ENCODE measurements at regions not wholly inside any gene's neighbourhood (a gene's known extent, or its start where the extent isn't known, plus 50 kb on each side); places are given as distances from the start of the nearest gene placed in this dataset.
"Not testable (repeated sequence)": the region's sequence is repeated elsewhere in the genome, so short reads cannot be mapped to it uniquely, and the experiment has no call there.

DNA sequence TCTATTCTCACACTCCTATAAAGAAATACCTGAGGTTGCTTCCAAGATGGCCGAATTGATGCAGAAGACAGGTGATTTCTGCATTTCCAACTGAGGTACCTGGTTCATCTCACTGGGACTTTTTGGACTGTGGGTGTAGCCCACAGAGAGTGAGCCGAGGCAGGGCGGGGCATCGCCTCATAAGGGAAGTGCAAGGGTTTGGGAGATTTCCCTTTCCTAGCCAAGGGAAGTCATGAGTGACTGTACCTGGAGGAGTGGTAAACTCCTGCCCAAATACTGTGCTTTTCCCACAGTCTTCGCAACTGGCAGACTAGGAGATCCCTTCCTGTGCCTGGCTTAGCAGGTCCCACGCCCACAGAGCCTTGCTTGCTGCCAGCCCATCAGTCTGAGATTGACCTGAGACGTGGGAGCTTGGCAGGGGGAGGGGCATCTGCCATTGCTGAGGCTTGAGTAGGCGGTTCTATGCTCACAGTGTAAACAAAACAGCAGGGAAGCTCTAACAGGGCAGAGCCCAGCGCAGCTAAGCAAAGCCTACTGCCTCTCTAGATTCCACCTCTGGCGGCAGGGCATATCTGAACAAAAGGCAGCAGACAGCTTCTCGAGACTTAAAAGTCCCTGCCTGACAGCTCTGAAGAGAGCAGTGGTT lies 152.2 kb downstream of the ARL4A start:
- H2AFZ ChIP-seq (ENCODE audit: low read length), result no peak overlapping the region
- no peak overlapping the region for H3K9ac ChIP-seq (ENCODE audit: low read length)
- no peaks in the 10 kb centered on the region for H3K9me3 ChIP-seq (ENCODE audit: low read length)
- H3K79me2 ChIP-seq (ENCODE audit: low read length), result no peaks in the 10 kb centered on the region
- H3K4me2 ChIP-seq (ENCODE audit: low read depth, low read length, poor library complexity, severe bottlenecking), result no peak overlapping the region
- no peaks in the 10 kb centered on the region for H3K27me3 ChIP-seq (ENCODE audit: low read length)
- no peaks in the 10 kb centered on the region for H4K20me1 ChIP-seq (ENCODE audit: insufficient read depth, low read depth, low read length)
- H3K27ac ChIP-seq (ENCODE audit: low read length), result no peak overlapping the region
- no peaks in the 10 kb centered on the region for H3K36me3 ChIP-seq (ENCODE audit: insufficient read depth, low read length)
- H3K4me1 ChIP-seq (ENCODE audit: low read length), result no peaks in the 10 kb centered on the region
- DNase-seq, result no peak
- H3K4me3 ChIP-seq (ENCODE audit: low read length), result no peak overlapping the region
- H3K9me2 ChIP-seq (replicated peaks; ENCODE audit: insufficient read depth, low read length), result no peaks in the 10 kb centered on the region

DNA sequence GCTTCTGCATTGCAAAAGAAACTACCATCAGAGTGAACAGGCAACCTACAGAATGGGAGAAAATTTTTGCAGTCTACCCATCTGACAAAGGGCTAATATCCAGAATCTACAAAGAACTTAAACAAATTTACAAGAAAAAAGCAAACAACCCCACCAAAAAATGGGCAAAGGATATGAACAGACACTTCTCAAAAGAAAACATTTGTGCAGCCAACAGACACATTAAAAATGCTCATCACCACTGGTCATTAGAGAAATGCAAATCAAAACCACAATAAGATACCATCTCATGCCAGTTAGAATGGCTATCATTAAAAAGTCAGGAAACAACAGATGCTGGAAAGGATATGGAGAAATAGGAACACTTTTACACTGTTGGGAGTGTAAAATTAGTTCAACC lies 157.3 kb downstream of the ARL4A start:
- not testable (repeated sequence) for H3K27ac ChIP-seq (ENCODE audit: low read length); H3K9ac ChIP-seq (ENCODE audit: low read length); H3K9me3 ChIP-seq (ENCODE audit: low read length); H3K27me3 ChIP-seq (ENCODE audit: low read length); H3K4me2 ChIP-seq (ENCODE audit: low read depth, low read length, poor library complexity, severe bottlenecking); H3K4me1 ChIP-seq (ENCODE audit: low read length); H2AFZ ChIP-seq (ENCODE audit: low read length); H3K36me3 ChIP-seq (ENCODE audit: insufficient read depth, low read length); H4K20me1 ChIP-seq (ENCODE audit: insufficient read depth, low read depth, low read length); H3K4me3 ChIP-seq (ENCODE audit: low read length); H3K9me2 ChIP-seq (replicated peaks; ENCODE audit: insufficient read depth, low read length); H3K79me2 ChIP-seq (ENCODE audit: low read length); DNase-seq

DNA sequence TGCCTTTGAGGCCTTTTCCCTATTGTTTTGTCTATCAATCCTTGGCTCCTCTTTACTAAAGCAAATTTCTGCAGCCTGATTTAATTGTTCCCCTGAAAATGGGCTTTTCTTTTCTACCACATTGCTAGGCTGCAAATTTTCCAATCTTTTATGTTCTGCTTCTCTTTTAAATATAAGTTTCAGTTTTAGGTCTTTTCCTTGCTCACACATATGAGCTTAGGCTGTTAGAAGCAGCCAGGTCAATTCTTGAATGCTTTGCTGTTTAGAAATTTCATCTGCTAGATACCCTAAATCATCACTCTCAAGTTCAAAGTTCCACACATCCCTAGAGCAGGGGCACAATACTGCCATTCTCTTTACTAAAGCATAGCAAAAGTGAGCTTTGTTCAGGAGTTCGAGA lies 159.6 kb downstream of the ARL4A start:
- DNase-seq, result no peak
- no peaks in the 10 kb centered on the region for H3K36me3 ChIP-seq (ENCODE audit: insufficient read depth, low read length)
- no peaks in the 10 kb centered on the region for H4K20me1 ChIP-seq (ENCODE audit: insufficient read depth, low read depth, low read length)
- no peak overlapping the region for H3K27ac ChIP-seq (ENCODE audit: low read length)
- no peaks in the 10 kb centered on the region for H3K9me2 ChIP-seq (replicated peaks; ENCODE audit: insufficient read depth, low read length)
- no peaks in the 10 kb centered on the region for H3K27me3 ChIP-seq (ENCODE audit: low read length)
- H3K9me3 ChIP-seq (ENCODE audit: low read length), result no peaks in the 10 kb centered on the region
- no peak overlapping the region for H3K4me3 ChIP-seq (ENCODE audit: low read length)
- H3K4me2 ChIP-seq (ENCODE audit: low read depth, low read length, poor library complexity, severe bottlenecking), result no peak overlapping the region
- H2AFZ ChIP-seq (ENCODE audit: low read length), result no peak overlapping the region
- H3K79me2 ChIP-seq (ENCODE audit: low read length), result no peaks in the 10 kb centered on the region
- no peaks in the 10 kb centered on the region for H3K4me1 ChIP-seq (ENCODE audit: low read length)
- H3K9ac ChIP-seq (ENCODE audit: low read length), result no peak overlapping the region

DNA sequence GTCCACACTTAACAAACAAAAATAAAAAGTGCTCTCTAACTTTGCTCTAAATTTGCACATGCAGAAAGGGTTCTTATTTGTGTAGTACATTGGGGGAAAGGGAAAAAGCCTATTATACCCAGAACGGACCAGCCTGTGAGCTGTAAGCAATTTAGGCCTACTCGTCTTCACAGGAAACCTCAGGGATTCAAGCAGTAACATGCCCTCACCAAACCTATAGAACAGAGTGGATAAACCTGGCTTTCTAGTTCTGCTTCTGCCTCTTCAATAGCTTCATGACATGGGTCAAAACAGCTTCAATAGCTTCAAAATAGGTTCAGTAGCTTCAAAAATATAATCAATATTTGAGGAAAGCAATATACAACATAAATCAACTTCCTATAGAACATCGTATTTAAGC lies 163.7 kb downstream of the ARL4A start:
- Histone ChIP-seq H3K27ac (ENCODE audit: low read length) (no peak overlapping the region), H3K9ac (ENCODE audit: low read length) (no peak overlapping the region), H3K79me2 (ENCODE audit: low read length) (no peaks in the 10 kb centered on the region), H3K27me3 (ENCODE audit: low read length) (no peaks in the 10 kb centered on the region), H3K4me1 (ENCODE audit: low read length) (no peaks in the 10 kb centered on the region), H4K20me1 (ENCODE audit: insufficient read depth, low read depth, low read length) (no peaks in the 10 kb centered on the region), H3K9me2 (replicated peaks; ENCODE audit: insufficient read depth, low read length) (no peaks in the 10 kb centered on the region), H3K4me2 (ENCODE audit: low read depth, low read length, poor library complexity, severe bottlenecking) (no peak overlapping the region), H3K9me3 (ENCODE audit: low read length) (no peaks in the 10 kb centered on the region), H2AFZ (ENCODE audit: low read length) (no peak overlapping the region), H3K4me3 (ENCODE audit: low read length) (no peak overlapping the region), H3K36me3 (ENCODE audit: insufficient read depth, low read length) (no peaks in the 10 kb centered on the region)
- no peak for DNase-seq

GRCh38 chr7:12851841-12852240 lies 164.4 kb downstream of the ARL4A start:
- Histone ChIP-seq H3K27me3 (ENCODE audit: low read length) (no peaks in the 10 kb centered on the region), H3K9me3 (ENCODE audit: low read length) (no peaks in the 10 kb centered on the region), H3K4me3 (ENCODE audit: low read length) (no peak overlapping the region), H3K9me2 (replicated peaks; ENCODE audit: insufficient read depth, low read length) (no peaks in the 10 kb centered on the region), H3K79me2 (ENCODE audit: low read length) (no peaks in the 10 kb centered on the region), H3K4me1 (ENCODE audit: low read length) (no peaks in the 10 kb centered on the region), H3K36me3 (ENCODE audit: insufficient read depth, low read length) (no peaks in the 10 kb centered on the region), H4K20me1 (ENCODE audit: insufficient read depth, low read depth, low read length) (no peaks in the 10 kb centered on the region), H3K27ac (ENCODE audit: low read length) (no peak overlapping the region), H2AFZ (ENCODE audit: low read length) (no peak overlapping the region), H3K4me2 (ENCODE audit: low read depth, low read length, poor library complexity, severe bottlenecking) (no peak overlapping the region), H3K9ac (ENCODE audit: low read length) (no peak overlapping the region)
- DNase-seq, result no peak

GRCh38 chr7:12855036-12855435 lies 167.6 kb downstream of the ARL4A start:
- Histone ChIP-seq H3K9me3 (ENCODE audit: low read length) (no peaks in the 10 kb centered on the region), H2AFZ (ENCODE audit: low read length) (no peak overlapping the region), H3K4me2 (ENCODE audit: low read depth, low read length, poor library complexity, severe bottlenecking) (no peak overlapping the region), H3K4me3 (ENCODE audit: low read length) (no peak overlapping the region), H3K4me1 (ENCODE audit: low read length) (no peaks in the 10 kb centered on the region), H3K9ac (ENCODE audit: low read length) (no peak overlapping the region), H3K36me3 (ENCODE audit: insufficient read depth, low read length) (no peaks in the 10 kb centered on the region), H3K79me2 (ENCODE audit: low read length) (no peaks in the 10 kb centered on the region), H3K9me2 (replicated peaks; ENCODE audit: insufficient read depth, low read length) (no peaks in the 10 kb centered on the region), H3K27me3 (ENCODE audit: low read length) (no peaks in the 10 kb centered on the region), H4K20me1 (ENCODE audit: insufficient read depth, low read depth, low read length) (no peaks in the 10 kb centered on the region), H3K27ac (ENCODE audit: low read length) (no peak overlapping the region)
- DNase-seq, result no peak

DNA sequence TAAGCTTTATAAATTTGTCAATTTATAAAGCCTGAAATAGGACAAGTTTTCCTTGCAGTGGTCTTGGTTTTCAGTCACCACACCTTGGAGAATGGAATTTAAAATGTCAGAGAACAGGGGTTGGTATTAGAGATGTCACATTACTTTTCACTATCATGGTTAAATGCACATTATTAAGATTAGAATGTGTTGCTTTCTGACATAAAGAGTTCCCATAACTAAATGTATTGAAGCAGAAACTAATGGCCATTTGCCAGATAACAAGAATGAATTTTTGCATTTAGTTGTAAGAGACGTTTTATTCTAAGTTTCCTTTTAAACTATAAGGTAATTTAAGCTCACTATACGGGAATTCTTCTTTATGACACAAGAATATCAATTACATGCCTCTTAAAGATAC lies 172.3 kb downstream of the ARL4A start:
- Histone ChIP-seq H3K4me3 (ENCODE audit: low read length) (no peak overlapping the region), H3K27ac (ENCODE audit: low read length) (no peak overlapping the region), H3K27me3 (ENCODE audit: low read length) (no peaks in the 10 kb centered on the region), H3K9ac (ENCODE audit: low read length) (no peak overlapping the region), H3K4me2 (ENCODE audit: low read depth, low read length, poor library complexity, severe bottlenecking) (no peak overlapping the region), H4K20me1 (ENCODE audit: insufficient read depth, low read depth, low read length) (no peaks in the 10 kb centered on the region), H2AFZ (ENCODE audit: low read length) (no peak overlapping the region), H3K36me3 (ENCODE audit: insufficient read depth, low read length) (no peaks in the 10 kb centered on the region), H3K9me2 (replicated peaks; ENCODE audit: insufficient read depth, low read length) (no peaks in the 10 kb centered on the region), H3K9me3 (ENCODE audit: low read length) (no peaks in the 10 kb centered on the region), H3K4me1 (ENCODE audit: low read length) (no peaks in the 10 kb centered on the region), H3K79me2 (ENCODE audit: low read length) (no peaks in the 10 kb centered on the region)
- DNase-seq, result no peak

- Histone ChIP-seq H3K9me3 (ENCODE audit: low read length) (no peaks in the 10 kb centered on the region), H2AFZ (ENCODE audit: low read length) (no peak overlapping the region), H3K4me1 (ENCODE audit: low read length) (no peaks in the 10 kb centered on the region), H3K79me2 (ENCODE audit: low read length) (no peaks in the 10 kb centered on the region), H3K9ac (ENCODE audit: low read length) (no peak overlapping the region), H3K27me3 (ENCODE audit: low read length) (no peaks in the 10 kb centered on the region), H3K4me2 (ENCODE audit: low read depth, low read length, poor library complexity, severe bottlenecking) (no peak overlapping the region), H3K36me3 (ENCODE audit: insufficient read depth, low read length) (no peaks in the 10 kb centered on the region), H3K27ac (ENCODE audit: low read length) (no peak overlapping the region), H4K20me1 (ENCODE audit: insufficient read depth, low read depth, low read length) (no peaks in the 10 kb centered on the region), H3K9me2 (replicated peaks; ENCODE audit: insufficient read depth, low read length) (no peaks in the 10 kb centered on the region), H3K4me3 (ENCODE audit: low read length) (no peak overlapping the region)
- DNase-seq, result no peak
Measured at GRCh38 chr7:12861070-12861469, 173.6 kb downstream of the ARL4A start.

GRCh38 chr7:12862146-12862545 lies 174.7 kb downstream of the ARL4A start:
- Histone ChIP-seq H3K27me3 (ENCODE audit: low read length) (no peaks in the 10 kb centered on the region), H2AFZ (ENCODE audit: low read length) (no peak overlapping the region), H3K27ac (ENCODE audit: low read length) (no peak overlapping the region), H3K36me3 (ENCODE audit: insufficient read depth, low read length) (no peaks in the 10 kb centered on the region), H3K79me2 (ENCODE audit: low read length) (no peaks in the 10 kb centered on the region), H3K4me2 (ENCODE audit: low read depth, low read length, poor library complexity, severe bottlenecking) (no peak overlapping the region), H3K4me1 (ENCODE audit: low read length) (no peaks in the 10 kb centered on the region), H3K9me3 (ENCODE audit: low read length) (no peaks in the 10 kb centered on the region), H3K9me2 (replicated peaks; ENCODE audit: insufficient read depth, low read length) (no peaks in the 10 kb centered on the region), H3K4me3 (ENCODE audit: low read length) (no peak overlapping the region), H3K9ac (ENCODE audit: low read length) (no peak overlapping the region), H4K20me1 (ENCODE audit: insufficient read depth, low read depth, low read length) (no peaks in the 10 kb centered on the region)
- no peak for DNase-seq
